GM12878 (cell line): ENCODE measurements at regions not wholly inside any gene's neighbourhood (a gene's known extent, or its start where the extent isn't known, plus 50 kb on each side); places are given as distances from the start of the nearest gene placed in this dataset.

Experiments
- ATAC-seq: fragments of 200-7000 bp; cut with Tn5 transposase; 3 replicates; pipeline ENCODE4 v1.9.1; 2020; ENCODE audit warnings: mild to moderate bottlenecking, moderate library complexity
- BruUV-seq: library from RNA; stranded (reverse); fragments of 400-500 nt; replicated peaks from 2 replicates; lab custom pipeline; 2021; lab: Mats Ljungman, UMichigan
- CTCF ChIA-PET: fragments of 300-600 bp; sonication (Branson Sonifier 250); formaldehyde crosslinking; extraction: SDS; loops from one replicate; lab custom pipeline; 2021; ENCODE audit warnings: inconsistent platforms; lab: Yijun Ruan, JAX
- POLR2A ChIA-PET: fragments of 350-600 bp; formaldehyde crosslinking; extraction: SDS; loops from one replicate; lab custom pipeline; 2021; ENCODE audit warnings: inconsistent platforms; lab: Charles Lee
- RAD21 ChIA-PET: fragments of 300-600 bp; sonication (Branson Sonifier 250); formaldehyde crosslinking; loops from one replicate; lab custom pipeline; 2023; ENCODE audit warnings: antibody characterized with exemption; ENCODE audit not compliant: unreplicated experiment; lab: Charles Lee
- SMC1A ChIA-PET: fragments of 300-600 bp; sonication (Branson Sonifier 250); formaldehyde crosslinking; loops from one replicate; lab custom pipeline; 2023; ENCODE audit not compliant: unreplicated experiment, uncharacterized antibody; lab: Charles Lee
- DNase-seq: peaks from one replicate; pipeline ENCODE4 v3.0.0-alpha.2; 2011; ENCODE audit warnings: low read depth, low spot score
- FAIRE-seq: peaks from 3 replicates; lab custom pipeline; 2011; peaks lifted over from hg19 to GRCh38; lab: Jason Lieb, UNC
- H2AFZ ChIP-seq: 2 replicates; pipeline ENCODE4 v1.6.0; 2011; ENCODE audit warnings: low read depth, low read length, control low read depth; ENCODE audit not compliant: control insufficient read depth
- H3K27ac ChIP-seq: 2 replicates; pipeline ENCODE4 v1.5.1; 2011; ENCODE audit warnings: control low read depth; ENCODE audit not compliant: control insufficient read depth, insufficient read depth
- H3K27me3 ChIP-seq, 2 experiments: replicated peaks in 1 of 2; 2 replicates each; pipeline versions ENCODE4 v1.6.0 to v1.6.1; 2011; ENCODE audit warnings: low read length in 1 of 2; ENCODE audit not compliant: control insufficient read depth in 2 of 2, insufficient read depth in 2 of 2
- H3K36me3 ChIP-seq, 2 experiments: 2 replicates each; pipeline ENCODE4 v1.5.1; 2011; ENCODE audit warnings: low read length in 1 of 2; ENCODE audit not compliant: control insufficient read depth in 2 of 2, insufficient read depth in 2 of 2
- H3K4me1 ChIP-seq: 2 replicates; pipeline ENCODE4 v1.6.1; 2011; ENCODE audit warnings: mild to moderate bottlenecking, low read length, moderate library complexity, mixed read lengths; ENCODE audit not compliant: control insufficient read depth, insufficient read depth
- H3K4me2 ChIP-seq: 2 replicates; pipeline ENCODE4 v1.6.0; 2011; ENCODE audit warnings: control low read depth; ENCODE audit not compliant: control insufficient read depth, insufficient read depth
- H3K4me3 ChIP-seq: fragments of 200-600 bp; sonication (generic); 2 replicates; pipeline ENCODE4 v1.5.1; 2016
- H3K79me2 ChIP-seq: 2 replicates; pipeline ENCODE4 v1.6.0; 2011; ENCODE audit warnings: low read length; ENCODE audit not compliant: control insufficient read depth, insufficient read depth
- H3K9ac ChIP-seq: 2 replicates; pipeline ENCODE4 v1.8.0; 2011; ENCODE audit warnings: low read length, control low read depth, mixed read lengths; ENCODE audit not compliant: control insufficient read depth, insufficient read depth
- H3K9me3 ChIP-seq: replicated peaks from 3 replicates; pipeline ENCODE4 v1.5.1; 2011; ENCODE audit warnings: mild to moderate bottlenecking, low read length; ENCODE audit not compliant: control insufficient read depth, insufficient read depth
- H4K20me1 ChIP-seq: 2 replicates; pipeline ENCODE4 v1.6.0; 2011; ENCODE audit not compliant: control insufficient read depth, insufficient read depth
- CBFB ChIP-seq: IDR thresholded peaks from 2 replicates; pipeline ENCODE4 v1.6.1; 2016; ENCODE audit warnings: antibody characterized with exemption, low read depth
- CBX5 ChIP-seq: sonication (generic); IDR thresholded peaks from 2 replicates; pipeline ENCODE4 v1.6.1; 2016; ENCODE audit warnings: low read depth, moderate library complexity, mild to moderate bottlenecking, inconsistent platforms
- EZH2 ChIP-seq: IDR thresholded peaks from 2 replicates; pipeline ENCODE4 v1.6.1; 2012; ENCODE audit warnings: low read depth, mild to moderate bottlenecking, control low read depth, inconsistent platforms, low read length, borderline replicate concordance; ENCODE audit not compliant: control insufficient read depth
- FOXK2 ChIP-seq: fragments of 450-650 bp; IDR thresholded peaks from 2 replicates; pipeline ENCODE4 v1.6.1; 2017; ENCODE audit warnings: mild to moderate bottlenecking, moderate library complexity
- HDGF ChIP-seq: fragments of 450-650 bp; IDR thresholded peaks from 2 replicates; pipeline ENCODE4 v1.6.1; 2016; ENCODE audit warnings: antibody characterized with exemption
- IKZF1 ChIP-seq: fragments of 450-650 bp; conservative IDR thresholded peaks from 2 replicates; pipeline ENCODE4 v1.6.1; 2017; ENCODE audit warnings: antibody characterized with exemption, mild to moderate bottlenecking
- MYB ChIP-seq: fragments of 150-350 bp; IDR thresholded peaks from 2 replicates; pipeline ENCODE4 v1.6.1; 2014; ENCODE audit warnings: mild to moderate bottlenecking, low read depth, low read length, borderline replicate concordance
- NFYA ChIP-seq: IDR thresholded peaks from 2 replicates; pipeline ENCODE4 v1.6.1; 2011; ENCODE audit warnings: low read depth, mild to moderate bottlenecking, low read length, improper control_type of control experiment, borderline replicate concordance
- POLR2A ChIP-seq: IDR thresholded peaks from 2 replicates; pipeline ENCODE4 v1.6.1; 2011; ENCODE audit warnings: low read depth, mild to moderate bottlenecking, low read length
- POLR2AphosphoS5 ChIP-seq: IDR thresholded peaks from 2 replicates; pipeline ENCODE4 v1.6.1; 2011; ENCODE audit warnings: mild to moderate bottlenecking, low read length, inconsistent platforms
- RAD51 ChIP-seq: fragments of 450-650 bp; IDR thresholded peaks from 2 replicates; pipeline ENCODE4 v1.6.1; 2016; ENCODE audit warnings: moderate library complexity, mild to moderate bottlenecking, inconsistent platforms
- RFX5 ChIP-seq: IDR thresholded peaks from 2 replicates; pipeline ENCODE4 v1.6.1; 2011; ENCODE audit warnings: low read depth, low read length, improper control_type of control experiment
- WGBS: methylation state at CpG from one replicate; pipeline ENCODE4 v1.1.6; 2016; ENCODE audit warnings: low lambda C conversion rate; ENCODE audit not compliant: insufficient replicate concordance, insufficient coverage; ENCODE audit errors: missing lambda C conversion rate; 5-methylcytosine and 5-hydroxymethylcytosine counted together
- in situ Hi-C: fragments of 300-500 bp; cut with MboI; formaldehyde crosslinking; loops from 9 replicates; pipeline ENCODE4 v1.14.3; 2018; ENCODE audit warnings: mixed read lengths
- intact Hi-C: fragments of 100-400 bp; cut with micrococcal nuclease; formaldehyde crosslinking; loops from one replicate; pipeline ENCODE4 v1.14.2; 2022; ENCODE audit not compliant: unreplicated experiment
- TF ChIP-seq, protein P1 (sequence below): fragments of 150-350 bp; IDR thresholded peaks from 2 replicates; pipeline ENCODE4 v1.6.1; 2016; ENCODE audit warnings: low read depth, low read length

- no peak overlapping the region for H3K4me2 ChIP-seq
- ChIA-PET POLR2A (no interaction called here), RAD21 (no interaction called here), SMC1A (no interaction called here), CTCF (no interaction called here)
- no peaks in the 10 kb centered on the region for H3K9me3 ChIP-seq
- FAIRE-seq (no peak), DNase-seq (no peak), ATAC-seq (no peak)
- H3K4me3 ChIP-seq = no peak overlapping the region
- no peak overlapping the region for H3K9ac ChIP-seq
- no peak overlapping the region for H3K27ac ChIP-seq
- H2AFZ ChIP-seq = no peak overlapping the region
- no peaks in the 10 kb centered on the region for H3K79me2 ChIP-seq
- WGBS = 0% methylated on average over 4 of the region's 4 CpGs
- no peak for TF ChIP-seq RFX5
- H3K27me3 ChIP-seq = no peaks in the 10 kb centered on the region
- H3K36me3 ChIP-seq = no peaks in the 10 kb centered on the region
- in situ Hi-C loops (no loop called here), intact Hi-C loops (no loop called here)
- no TSS peak for BruUV-seq
- H3K4me1 ChIP-seq = no peaks in the 10 kb centered on the region
- no peaks in the 10 kb centered on the region for H4K20me1 ChIP-seq
These were observed 728.8 kb upstream of the RBFOX1 start for GRCh38 chr16:6603780-6604325.

GRCh38 chr16:6602405-6602804 is 730.2 kb upstream of the RBFOX1 start:
- POLR2A ChIA-PET = no interaction called here

More at GRCh38 chr16:6602405-6602804, 730.2 kb upstream of the RBFOX1 start:
- ChIA-PET RAD21 (no interaction called here), CTCF (no interaction called here), SMC1A (no interaction called here)
- no peak overlapping the region for H2AFZ ChIP-seq
- FAIRE-seq (no peak), ATAC-seq (no peak), DNase-seq (no peak)
- no peaks in the 10 kb centered on the region for H3K27me3 ChIP-seq
- H3K4me2 ChIP-seq = no peak overlapping the region
- H3K79me2 ChIP-seq = no peaks in the 10 kb centered on the region
- no peaks in the 10 kb centered on the region for H3K36me3 ChIP-seq
- H3K4me1 ChIP-seq = no peaks in the 10 kb centered on the region
- no peak for TF ChIP-seq CBFB
- no peak for TF ChIP-seq FOXK2
- TF ChIP-seq CBX5 = no peak
- TF ChIP-seq NFYA = no peak
- no peak for TF ChIP-seq POLR2AphosphoS5
- TF ChIP-seq EZH2 = no peak
- no peak for TF ChIP-seq MYB
- TF ChIP-seq, protein P1, sequence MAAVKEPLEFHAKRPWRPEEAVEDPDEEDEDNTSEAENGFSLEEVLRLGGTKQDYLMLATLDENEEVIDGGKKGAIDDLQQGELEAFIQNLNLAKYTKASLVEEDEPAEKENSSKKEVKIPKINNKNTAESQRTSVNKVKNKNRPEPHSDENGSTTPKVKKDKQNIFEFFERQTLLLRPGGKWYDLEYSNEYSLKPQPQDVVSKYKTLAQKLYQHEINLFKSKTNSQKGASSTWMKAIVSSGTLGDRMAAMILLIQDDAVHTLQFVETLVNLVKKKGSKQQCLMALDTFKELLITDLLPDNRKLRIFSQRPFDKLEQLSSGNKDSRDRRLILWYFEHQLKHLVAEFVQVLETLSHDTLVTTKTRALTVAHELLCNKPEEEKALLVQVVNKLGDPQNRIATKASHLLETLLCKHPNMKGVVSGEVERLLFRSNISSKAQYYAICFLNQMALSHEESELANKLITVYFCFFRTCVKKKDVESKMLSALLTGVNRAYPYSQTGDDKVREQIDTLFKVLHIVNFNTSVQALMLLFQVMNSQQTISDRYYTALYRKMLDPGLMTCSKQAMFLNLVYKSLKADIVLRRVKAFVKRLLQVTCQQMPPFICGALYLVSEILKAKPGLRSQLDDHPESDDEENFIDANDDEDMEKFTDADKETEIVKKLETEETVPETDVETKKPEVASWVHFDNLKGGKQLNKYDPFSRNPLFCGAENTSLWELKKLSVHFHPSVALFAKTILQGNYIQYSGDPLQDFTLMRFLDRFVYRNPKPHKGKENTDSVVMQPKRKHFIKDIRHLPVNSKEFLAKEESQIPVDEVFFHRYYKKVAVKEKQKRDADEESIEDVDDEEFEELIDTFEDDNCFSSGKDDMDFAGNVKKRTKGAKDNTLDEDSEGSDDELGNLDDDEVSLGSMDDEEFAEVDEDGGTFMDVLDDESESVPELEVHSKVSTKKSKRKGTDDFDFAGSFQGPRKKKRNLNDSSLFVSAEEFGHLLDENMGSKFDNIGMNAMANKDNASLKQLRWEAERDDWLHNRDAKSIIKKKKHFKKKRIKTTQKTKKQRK = no peak
- TF ChIP-seq RAD51 = no peak
- no peak for TF ChIP-seq HDGF
- no peak for TF ChIP-seq IKZF1
- TF ChIP-seq POLR2A = no peak
- no peaks in the 10 kb centered on the region for H3K9me3 ChIP-seq
- intact Hi-C loops = no loop called here
- H3K4me3 ChIP-seq = no peak overlapping the region
- in situ Hi-C loops = no loop called here
- WGBS = 22% methylated on average over 1 of the region's 1 CpG
- BruUV-seq = no TSS peak
- H3K9ac ChIP-seq = no peak overlapping the region
- H4K20me1 ChIP-seq = no peaks in the 10 kb centered on the region
- no peak overlapping the region for H3K27ac ChIP-seq
